ENCODE measurements at regions not wholly inside any gene's neighbourhood (a gene's known extent, or its start where the extent isn't known, plus 50 kb on each side); places are given as distances from the start of the nearest gene placed in this dataset.

DNA sequence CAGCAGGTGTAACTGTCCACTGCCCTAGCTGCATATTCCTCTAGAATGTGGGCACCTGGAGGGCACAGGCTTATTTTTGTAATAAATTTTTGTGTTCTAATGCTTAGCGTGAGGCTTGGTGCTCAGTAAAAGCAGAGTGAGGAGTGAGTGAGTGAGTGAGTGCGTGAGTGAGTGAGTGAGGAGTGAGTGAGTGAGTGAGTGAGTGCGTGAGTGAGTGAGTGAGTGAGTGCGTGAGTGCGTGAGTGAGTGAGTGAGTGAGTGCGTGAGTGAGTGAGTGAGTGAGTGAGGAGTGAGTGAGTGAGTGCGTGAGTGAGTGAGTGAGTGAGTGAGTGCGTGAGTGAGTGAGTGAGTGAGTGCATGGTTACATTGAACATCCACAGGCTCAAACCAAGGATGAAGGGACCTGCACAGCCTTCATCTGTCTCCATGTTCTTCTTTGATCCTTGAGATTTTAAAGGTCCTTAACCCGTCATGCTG lies 371.5 kb downstream of the MED10 start:
- Mint-ChIP-seq H3K9me3 (ENCODE audit: low read depth) (no peaks in the 10 kb centered on the region), H3K27me3 (ENCODE audit: low read depth) (no peaks in the 10 kb centered on the region), H3K4me1 (ENCODE audit: low read depth) (no peaks in the 10 kb centered on the region), H3K27ac (ENCODE audit: unreplicated experiment) (no peak overlapping the region), H3K36me3 (ENCODE audit: low read depth) (no peaks in the 10 kb centered on the region), H3K4me3 (ENCODE audit: unreplicated experiment) (no peak overlapping the region)
- no peak for DNase-seq (ENCODE audit: low spot score)
- TF ChIP-seq, protein P1, sequence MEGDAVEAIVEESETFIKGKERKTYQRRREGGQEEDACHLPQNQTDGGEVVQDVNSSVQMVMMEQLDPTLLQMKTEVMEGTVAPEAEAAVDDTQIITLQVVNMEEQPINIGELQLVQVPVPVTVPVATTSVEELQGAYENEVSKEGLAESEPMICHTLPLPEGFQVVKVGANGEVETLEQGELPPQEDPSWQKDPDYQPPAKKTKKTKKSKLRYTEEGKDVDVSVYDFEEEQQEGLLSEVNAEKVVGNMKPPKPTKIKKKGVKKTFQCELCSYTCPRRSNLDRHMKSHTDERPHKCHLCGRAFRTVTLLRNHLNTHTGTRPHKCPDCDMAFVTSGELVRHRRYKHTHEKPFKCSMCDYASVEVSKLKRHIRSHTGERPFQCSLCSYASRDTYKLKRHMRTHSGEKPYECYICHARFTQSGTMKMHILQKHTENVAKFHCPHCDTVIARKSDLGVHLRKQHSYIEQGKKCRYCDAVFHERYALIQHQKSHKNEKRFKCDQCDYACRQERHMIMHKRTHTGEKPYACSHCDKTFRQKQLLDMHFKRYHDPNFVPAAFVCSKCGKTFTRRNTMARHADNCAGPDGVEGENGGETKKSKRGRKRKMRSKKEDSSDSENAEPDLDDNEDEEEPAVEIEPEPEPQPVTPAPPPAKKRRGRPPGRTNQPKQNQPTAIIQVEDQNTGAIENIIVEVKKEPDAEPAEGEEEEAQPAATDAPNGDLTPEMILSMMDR (IDR thresholded peaks at IDR 0.05) = no peak

DNA sequence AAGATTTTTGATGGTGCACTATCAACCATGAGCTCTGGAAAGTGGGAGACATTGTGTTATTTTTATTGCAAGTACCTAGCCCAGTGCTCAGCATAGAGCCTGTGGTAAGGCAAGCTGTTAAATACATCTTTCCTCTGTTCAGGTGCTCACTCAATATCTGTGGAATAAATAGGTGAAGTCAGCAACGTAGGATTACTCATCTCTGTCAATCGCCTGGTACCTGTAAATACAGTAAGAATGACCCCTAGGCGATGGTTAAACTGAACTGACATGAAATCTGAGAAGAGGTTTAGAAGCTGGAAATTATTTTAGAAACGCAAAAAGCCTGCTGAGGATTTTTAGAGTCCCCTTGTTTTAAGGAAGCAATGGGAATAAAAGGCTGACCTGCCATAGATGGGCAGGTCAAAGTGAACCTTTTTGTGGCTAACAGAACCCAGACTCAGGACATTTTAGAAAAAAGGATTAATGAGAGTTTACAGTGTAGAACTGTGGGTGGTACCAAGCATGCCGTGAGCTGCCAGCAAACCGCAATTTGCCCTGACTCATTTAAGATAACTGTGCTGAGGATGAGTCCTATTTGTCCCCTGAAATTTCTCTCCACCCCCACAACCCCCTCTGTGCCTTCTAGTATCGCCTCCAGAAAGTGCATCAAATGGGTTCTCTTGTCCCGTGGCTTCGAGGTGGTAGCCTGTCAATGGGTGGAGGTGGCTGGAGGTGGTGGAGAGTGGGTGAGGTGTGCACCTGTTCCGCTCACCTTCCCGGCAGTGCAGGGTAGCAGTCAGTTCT lies 375.1 kb downstream of the MED10 start:
- Mint-ChIP-seq H3K9me3 (ENCODE audit: low read depth) (peaks cover 5% of the 10 kb centered on the region), H3K4me3 (ENCODE audit: unreplicated experiment) (no peak overlapping the region), H3K4me1 (ENCODE audit: low read depth) (no peaks in the 10 kb centered on the region), H3K36me3 (ENCODE audit: low read depth) (no peaks in the 10 kb centered on the region), H3K27ac (ENCODE audit: unreplicated experiment) (no peak overlapping the region), H3K27me3 (ENCODE audit: low read depth) (peaks cover 1% of the 10 kb centered on the region)
- no peak for DNase-seq (ENCODE audit: low spot score)
- TF ChIP-seq, protein P1 (IDR thresholded peaks at IDR 0.05) = no peak

DNA sequence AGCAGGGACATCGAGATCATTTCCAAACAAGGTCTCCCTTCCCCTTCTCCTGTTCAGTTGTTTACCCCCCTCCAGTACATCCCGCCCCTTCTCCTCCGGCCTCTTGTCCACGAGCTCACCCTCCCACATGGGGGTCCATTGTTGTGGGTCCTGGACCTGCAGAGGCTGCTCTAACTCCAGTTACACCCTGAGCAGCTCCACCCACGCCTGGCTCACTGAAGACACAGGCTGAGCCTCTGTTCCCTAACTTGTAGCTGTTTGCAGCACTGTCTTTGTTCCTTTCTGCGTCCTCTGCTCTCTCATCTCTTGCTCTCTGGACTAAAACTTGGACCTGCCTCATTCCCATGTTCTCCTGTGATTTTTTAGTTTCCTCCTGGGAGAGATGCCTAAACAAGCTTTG lies 377.5 kb downstream of the MED10 start:
- no peak overlapping the region for H3K27ac Mint-ChIP-seq (ENCODE audit: unreplicated experiment)

DNA sequence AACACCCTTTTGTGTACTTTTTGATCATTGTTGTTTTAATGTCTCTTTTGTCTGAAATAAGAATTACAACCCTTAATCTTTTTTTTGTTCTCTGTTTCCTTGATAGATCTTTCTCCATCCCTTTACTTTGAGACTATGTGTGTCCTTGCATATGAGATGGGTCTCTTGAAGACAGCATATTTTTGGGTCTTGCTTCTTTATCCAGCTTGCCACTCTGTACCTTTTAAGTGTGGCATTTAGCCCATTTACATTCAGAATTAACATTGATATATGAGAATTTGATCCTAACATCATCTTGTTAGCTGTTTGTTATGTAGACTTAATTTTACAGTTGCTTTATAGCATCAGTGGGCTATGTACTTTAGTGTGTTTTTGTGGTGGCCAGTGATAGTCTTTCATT lies 382.5 kb downstream of the MED10 start:
- Mint-ChIP-seq H3K9me3 (ENCODE audit: low read depth) (peaks cover 61% of the 10 kb centered on the region), H3K4me3 (ENCODE audit: unreplicated experiment) (no peak overlapping the region), H3K27ac (ENCODE audit: unreplicated experiment) (no peak overlapping the region), H3K4me1 (ENCODE audit: low read depth) (no peaks in the 10 kb centered on the region), H3K27me3 (ENCODE audit: low read depth) (no peaks in the 10 kb centered on the region), H3K36me3 (ENCODE audit: low read depth) (no peaks in the 10 kb centered on the region)
- TF ChIP-seq, protein P1 (IDR thresholded peaks at IDR 0.05) = no peak
- DNase-seq (ENCODE audit: low spot score) = no peak

More for the DNA sequence above, 377.5 kb downstream of the MED10 start:
- no peak for DNase-seq (ENCODE audit: low spot score)
- TF ChIP-seq, protein P1 (IDR thresholded peaks at IDR 0.05) = no peak
- Mint-ChIP-seq H3K4me3 (ENCODE audit: unreplicated experiment) (no peak overlapping the region), H3K36me3 (ENCODE audit: low read depth) (no peaks in the 10 kb centered on the region), H3K27me3 (ENCODE audit: low read depth) (peaks cover 1% of the 10 kb centered on the region), H3K9me3 (ENCODE audit: low read depth) (peaks cover 18% of the 10 kb centered on the region), H3K4me1 (ENCODE audit: low read depth) (no peaks in the 10 kb centered on the region)

DNA sequence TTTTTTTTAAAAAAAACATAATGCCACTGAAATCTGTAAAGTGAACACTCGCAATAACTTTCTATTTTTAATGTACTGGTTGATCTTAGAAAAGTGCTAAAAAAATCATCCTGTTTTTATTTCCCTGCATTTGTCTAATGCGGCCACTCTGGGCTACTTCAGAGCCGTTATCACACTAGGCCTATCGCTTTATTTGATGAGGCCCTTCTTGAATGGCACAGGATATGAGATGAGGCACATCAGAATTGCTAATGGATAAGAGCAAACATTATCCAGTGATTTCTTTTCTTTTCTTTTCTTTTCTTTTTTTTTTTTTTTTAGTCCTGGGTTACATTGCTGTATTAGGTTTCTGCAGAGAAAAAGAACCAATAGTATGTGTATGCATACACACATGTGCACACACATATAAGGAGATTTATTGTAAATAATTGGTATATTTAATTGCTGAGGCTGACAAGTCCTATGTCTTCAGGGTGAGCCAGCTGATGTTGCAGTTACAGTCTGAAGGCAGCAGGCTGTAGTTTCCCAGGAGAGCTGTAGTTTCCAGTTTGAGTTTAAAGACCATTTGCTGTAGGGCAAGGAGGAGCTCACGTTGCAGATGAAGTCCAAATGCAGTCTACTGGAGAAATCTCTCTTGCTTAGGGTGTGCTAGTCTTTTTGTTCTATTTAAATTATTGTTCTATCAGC lies 391.7 kb downstream of the MED10 start:
- no peak for DNase-seq (ENCODE audit: low spot score)
- TF ChIP-seq, protein P1 (IDR thresholded peaks at IDR 0.05) = no peak
- H3K36me3 Mint-ChIP-seq (ENCODE audit: low read depth) = no peaks in the 10 kb centered on the region
- no peak overlapping the region for H3K4me3 Mint-ChIP-seq (ENCODE audit: unreplicated experiment)
- no peak overlapping the region for H3K27ac Mint-ChIP-seq (ENCODE audit: unreplicated experiment)
- no peaks in the 10 kb centered on the region for H3K27me3 Mint-ChIP-seq (ENCODE audit: low read depth)
- no peaks in the 10 kb centered on the region for H3K4me1 Mint-ChIP-seq (ENCODE audit: low read depth)
- peaks cover 13% of the 10 kb centered on the region for H3K9me3 Mint-ChIP-seq (ENCODE audit: low read depth)

All from chondrocyte (in vitro differentiated cells).